WERI-Rb-1 (cell line): ENCODE measurements at regions not wholly inside any gene's neighbourhood (a gene's known extent, or its start where the extent isn't known, plus 50 kb on each side); places are given as distances from the start of the nearest gene placed in this dataset.
A peak's percentile ranks its signal among the peaks of the same experiment; 100 is the strongest.

Source experiments
- DNase-seq: peaks from one replicate; pipeline ENCODE4 v3.0.0-alpha.2; 2020
- H3K27ac ChIP-seq: fragments of 250-450 bp; sonication (Bioruptor Pico); 2 replicates; pipeline ENCODE4 v1.5.1; 2020; ENCODE audit warnings: mild to moderate bottlenecking, moderate library complexity
- H3K27me3 ChIP-seq: fragments of 250-450 bp; sonication (Bioruptor Pico); 2 replicates; pipeline ENCODE4 v1.5.1; 2021; ENCODE audit warnings: mild to moderate bottlenecking, low read depth, moderate library complexity; ENCODE audit not compliant: insufficient read depth, severe bottlenecking
- H3K36me3 ChIP-seq: fragments of 250-450 bp; sonication (Bioruptor Pico); 2 replicates; pipeline ENCODE4 v1.5.1; 2020; ENCODE audit warnings: mild to moderate bottlenecking, moderate library complexity
- H3K4me3 ChIP-seq: 2 replicates; pipeline ENCODE4 v1.5.1; 2011; ENCODE audit warnings: low read depth, mild to moderate bottlenecking, control low read depth, low read length
- H3K9me3 ChIP-seq: fragments of 250-450 bp; sonication (Bioruptor Pico); 2 replicates; pipeline ENCODE4 v1.5.1; 2021; ENCODE audit warnings: mild to moderate bottlenecking, moderate library complexity; ENCODE audit not compliant: severe bottlenecking
- CTCF ChIP-seq: IDR thresholded peaks from 2 replicates; pipeline ENCODE4 v1.5.1; 2011; ENCODE audit warnings: low read depth, mild to moderate bottlenecking, control low read depth, inconsistent platforms, low read length

- no peak for TF ChIP-seq CTCF
- no peak overlapping the region for H3K4me3 ChIP-seq
- H3K36me3 ChIP-seq, result no peaks in the 10 kb centered on the region
- H3K27ac ChIP-seq, result no peak overlapping the region
- H3K27me3 ChIP-seq, result no peaks in the 10 kb centered on the region
- no peak for DNase-seq
- H3K9me3 ChIP-seq, result peaks cover 6% of the 10 kb centered on the region
Observed at GRCh38 chr2:78779761-78780160, 245.7 kb upstream of the REG3G start.

GRCh38 chr2:78780256-78780655, 245.2 kb upstream of the REG3G start:
- H3K27ac ChIP-seq, result peak overlapping the region; percentile 34
- H3K36me3 ChIP-seq, result no peaks in the 10 kb centered on the region
- H3K9me3 ChIP-seq, result peaks cover 6% of the 10 kb centered on the region
- no peaks in the 10 kb centered on the region for H3K27me3 ChIP-seq
- no peak for DNase-seq
- no peak for TF ChIP-seq CTCF
- H3K4me3 ChIP-seq, result no peak overlapping the region

- no peak for DNase-seq
- no peaks in the 10 kb centered on the region for H3K27me3 ChIP-seq
- peaks cover 6% of the 10 kb centered on the region for H3K9me3 ChIP-seq
- TF ChIP-seq CTCF, result no peak
- H3K27ac ChIP-seq, result peak overlapping the region; percentile 15; the same call in 1 of the 2 replicates
- no peak overlapping the region for H3K4me3 ChIP-seq
- H3K36me3 ChIP-seq, result no peaks in the 10 kb centered on the region
Observed at GRCh38 chr2:78780864-78781583, 244.5 kb upstream of the REG3G start.

GRCh38 chr2:78782196-78782595, 243.3 kb upstream of the REG3G start:
- no peak for DNase-seq
- H3K4me3 ChIP-seq, result no peak overlapping the region
- no peaks in the 10 kb centered on the region for H3K36me3 ChIP-seq
- no peak overlapping the region for H3K27ac ChIP-seq
- TF ChIP-seq CTCF, result 0 out of 2 replicates have a peak, but pooled peaks have one; percentile 1
- H3K27me3 ChIP-seq, result no peaks in the 10 kb centered on the region
- peaks cover 6% of the 10 kb centered on the region for H3K9me3 ChIP-seq

- no peak for TF ChIP-seq CTCF
- H3K27ac ChIP-seq, result no peak overlapping the region
- no peaks in the 10 kb centered on the region for H3K36me3 ChIP-seq
- no peaks in the 10 kb centered on the region for H3K9me3 ChIP-seq
- H3K4me3 ChIP-seq, result no peak overlapping the region
- no peak for DNase-seq
- H3K27me3 ChIP-seq, result no peaks in the 10 kb centered on the region
Observed at GRCh38 chr2:78811955-78812610, 213.4 kb upstream of the REG3G start.
